Heart left ventricle (tissue), 16 donors: ENCODE measurements at regions not wholly inside any gene's neighbourhood (a gene's known extent, or its start where the extent isn't known, plus 50 kb on each side); places are given as distances from the start of the nearest gene placed in this dataset.

Source experiments
- ATAC-seq, 4 donors: fragments of 200-7000 bp; cut with Tn5 transposase; one replicate each; pipeline ENCODE4 v1.9.1; 2020 to 2022; ENCODE audit warnings: moderate library complexity in 4 of 4, mild to moderate bottlenecking in 3 of 4, moderate number of reproducible peaks in 1 of 4
- DNase-seq, 5 donors: peaks; one replicate each; pipeline ENCODE4 v3.0.0-alpha.2; 2020
- H3K27ac ChIP-seq, 12 donors: fragments of 200-600 bp; sonication (generic) in 4 of 12; one replicate each; pipeline versions ENCODE4 v1.5.0 to v1.8.0; 2016 to 2022; ENCODE audit warnings: mild to moderate bottlenecking in 2 of 12
- H3K27me3 ChIP-seq, 9 donors: fragments of 200-600 bp; sonication (generic) in 2 of 9; one replicate each; pipeline versions ENCODE4 v1.5.1 to v1.8.0; 2016 to 2022; ENCODE audit warnings: mild to moderate bottlenecking in 3 of 9
- H3K36me3 ChIP-seq, 9 donors: fragments of 200-600 bp; sonication (generic) in 2 of 9; one replicate each; pipeline versions ENCODE4 v1.5.0 to v1.8.0; 2018 to 2022; ENCODE audit warnings: mild to moderate bottlenecking in 2 of 9
- H3K4me1 ChIP-seq, 12 donors: fragments of 200-600 bp; sonication (generic) in 4 of 12; one replicate each; pipeline versions ENCODE4 v1.5.0 to v1.8.0; 2016 to 2022; ENCODE audit warnings: mild to moderate bottlenecking in 3 of 12
- H3K4me3 ChIP-seq, 12 donors: fragments of 200-600 bp; sonication (generic) in 4 of 12; one replicate each; pipeline versions ENCODE4 v1.5.0 to v1.8.0; 2017 to 2022; ENCODE audit warnings: mild to moderate bottlenecking in 9 of 12, moderate library complexity in 4 of 12
- H3K9me3 ChIP-seq, 12 donors: fragments of 200-600 bp; sonication (generic) in 4 of 12; one replicate each; pipeline versions ENCODE4 v1.5.0 to v1.8.0; 2016 to 2022; ENCODE audit warnings: mild to moderate bottlenecking in 1 of 12
- POLR2A ChIP-seq, 2 donors: fragments of 450-650 bp; IDR thresholded peaks; one replicate each; pipeline ENCODE4 v1.6.1; 2017; ENCODE audit warnings: antibody characterized with exemption in 2 of 2, mild to moderate bottlenecking in 2 of 2, moderate library complexity in 2 of 2
- WGBS, 4 donors: extraction: QIAGEN DNeasy Blood & Tissue Kit in 2 of 4; methylation state at CpG; one replicate each; pipeline versions ENCODE4 v1.1.5 to v1.1.7; 2013 to 2018; 5-methylcytosine and 5-hydroxymethylcytosine counted together
- intact Hi-C, 10 donors: fragments of 100-400 bp; cut with DNase I; formaldehyde crosslinking; loops; one replicate each; pipeline versions ENCODE4 v1.11.1 to v1.14.2; 2022
- TF ChIP-seq, protein P1 (sequence below), 12 donors: fragments of 200-600 bp; sonication (generic) in 4 of 12; IDR thresholded peaks; one replicate each; pipeline versions ENCODE4 v1.5.0 to v1.8.0; 2018 to 2022; ENCODE audit warnings: antibody characterized with exemption in 12 of 12, mild to moderate bottlenecking in 5 of 12
- donor health status: ischemic (EF 13 %, LVEDD 7.1; RV severe dilation, severe dysfunction).
- donor health status: healthy with polysubstance abuse.
- donor health status: DM: no; HTN: yes; CAD: no.
- donor health status: DM: no; HTN: no; CAD: no.
- donor health status: ischemic (EF 25% LVEDD 6.9; RV normal size, moderate dysfunction).
- donor health status: ischemic (EF 25% LVEDD 5.7; RV mildly dilated, moderate dysfunction).
- donor health status: healthy.
- donor health status: DM: yes; HTN: yes; CAD: no.
- donor health status: ischemic (EF 35%, LVEDD 5.7; RV mildly dilated, moderate dysfunction).
- donor health status: nonischemic (EF 11% LVEDD 7.7; RV severe dilation, severe dysfunction).
- donor health status: DM: yes; HTN: yes; CAD: no.
- donor health status: PGD.
- donor health status: ischemic (EF 29% LVEDD 5.4; RV normal size, mild dysfunction).
- donor health status: nonischemic (EF 23%, LVEDD 6.1; RV moderate dilation, normal function).

DNA sequence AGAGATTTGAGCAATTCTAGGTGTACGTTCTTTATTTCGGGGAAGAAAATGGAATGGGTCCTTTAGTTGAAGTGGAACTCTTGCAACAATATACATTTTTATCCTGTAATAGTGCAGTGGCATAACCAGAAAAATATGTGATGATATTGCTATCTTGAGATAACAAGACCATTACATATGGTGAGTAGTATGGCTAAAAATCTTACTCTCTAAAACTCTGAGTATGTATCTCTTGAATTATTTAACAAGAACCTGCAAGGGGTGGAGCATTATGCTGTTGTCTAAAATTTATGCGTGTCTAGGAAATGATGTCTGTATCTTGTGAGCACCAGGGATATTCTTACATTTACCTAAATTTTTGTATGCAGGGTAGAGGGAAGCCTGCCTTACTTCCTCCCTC is 68.4 kb upstream of the SLC4A10 start:
- Histone ChIP-seq H3K9me3 (no peaks in the 10 kb centered on the region), H3K27ac (no peak overlapping the region), H3K27me3 (no peaks in the 10 kb centered on the region), H3K36me3 (no peaks in the 10 kb centered on the region), H3K4me3 (no peak overlapping the region), H3K4me1 (no peaks in the 10 kb centered on the region)
- 78 to 85% (median 84%) methylated on average over 3 of the region's 3 CpGs for WGBS, 4 donors
- TF ChIP-seq, protein P1, sequence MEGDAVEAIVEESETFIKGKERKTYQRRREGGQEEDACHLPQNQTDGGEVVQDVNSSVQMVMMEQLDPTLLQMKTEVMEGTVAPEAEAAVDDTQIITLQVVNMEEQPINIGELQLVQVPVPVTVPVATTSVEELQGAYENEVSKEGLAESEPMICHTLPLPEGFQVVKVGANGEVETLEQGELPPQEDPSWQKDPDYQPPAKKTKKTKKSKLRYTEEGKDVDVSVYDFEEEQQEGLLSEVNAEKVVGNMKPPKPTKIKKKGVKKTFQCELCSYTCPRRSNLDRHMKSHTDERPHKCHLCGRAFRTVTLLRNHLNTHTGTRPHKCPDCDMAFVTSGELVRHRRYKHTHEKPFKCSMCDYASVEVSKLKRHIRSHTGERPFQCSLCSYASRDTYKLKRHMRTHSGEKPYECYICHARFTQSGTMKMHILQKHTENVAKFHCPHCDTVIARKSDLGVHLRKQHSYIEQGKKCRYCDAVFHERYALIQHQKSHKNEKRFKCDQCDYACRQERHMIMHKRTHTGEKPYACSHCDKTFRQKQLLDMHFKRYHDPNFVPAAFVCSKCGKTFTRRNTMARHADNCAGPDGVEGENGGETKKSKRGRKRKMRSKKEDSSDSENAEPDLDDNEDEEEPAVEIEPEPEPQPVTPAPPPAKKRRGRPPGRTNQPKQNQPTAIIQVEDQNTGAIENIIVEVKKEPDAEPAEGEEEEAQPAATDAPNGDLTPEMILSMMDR (IDR thresholded peaks at IDR 0.05) = no peak
- TF ChIP-seq POLR2A (IDR thresholded peaks at IDR 0.05) = no peak
- intact Hi-C loops = no loop called here
- no peak for ATAC-seq
- DNase-seq = no peak

DNA sequence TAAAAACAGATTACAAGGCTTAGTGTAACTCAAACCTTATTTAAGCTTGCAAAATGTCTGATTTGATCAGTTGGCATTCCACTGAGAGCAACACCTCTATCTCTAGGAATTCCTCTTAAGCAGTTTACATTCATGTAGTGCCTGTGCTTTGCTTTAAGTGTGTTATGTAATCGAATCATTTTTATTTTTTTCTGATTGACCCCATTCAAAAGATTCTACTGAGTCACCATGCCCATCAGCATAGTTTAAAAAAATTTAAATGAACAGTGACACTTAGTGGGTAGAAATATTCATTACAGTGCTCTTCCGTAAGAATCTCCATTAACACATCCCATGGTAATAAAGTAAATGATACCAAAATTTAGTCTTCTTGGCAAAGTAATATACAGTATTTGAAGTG is 67.8 kb upstream of the SLC4A10 start:
- TF ChIP-seq POLR2A (IDR thresholded peaks at IDR 0.05) = no peak
- TF ChIP-seq, protein P1 (IDR thresholded peaks at IDR 0.05) = peak in 1 of 12 donors; percentile 7
- Histone ChIP-seq H3K9me3 (no peaks in the 10 kb centered on the region), H3K36me3 (no peaks in the 10 kb centered on the region), H3K4me1 (no peaks in the 10 kb centered on the region), H3K27me3 (no peaks in the 10 kb centered on the region), H3K27ac (no peak overlapping the region), H3K4me3 (no peak overlapping the region)
- ATAC-seq (no peak), DNase-seq (no peak)
- 58 to 69% (median 67%) methylated on average over 2 of the region's 2 CpGs for WGBS, 4 donors
- intact Hi-C loops = no loop called here

DNA sequence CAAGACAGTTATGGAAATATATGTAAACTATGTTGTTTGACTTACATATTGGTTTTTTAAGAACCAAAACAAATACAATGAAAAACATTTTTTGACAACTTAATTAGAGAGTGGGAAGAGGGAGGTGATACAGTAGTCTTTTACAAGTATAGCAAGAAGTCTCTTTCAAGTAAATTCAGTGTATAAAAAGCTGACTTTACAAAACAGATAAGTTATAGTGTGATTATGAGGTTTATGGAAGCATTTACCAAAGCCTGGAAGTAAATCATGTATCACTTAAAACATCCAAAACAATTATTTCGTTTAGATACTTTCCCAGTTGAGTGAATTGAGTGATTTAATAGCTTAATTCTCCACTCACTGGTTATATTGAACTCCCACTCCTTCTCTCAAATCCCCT is 66.7 kb upstream of the SLC4A10 start:
- no peak overlapping the region for H3K4me3 ChIP-seq
- H3K4me1 ChIP-seq = no peaks in the 10 kb centered on the region
- DNase-seq (no peak), ATAC-seq (no peak)
- TF ChIP-seq, protein P1 (IDR thresholded peaks at IDR 0.05) = no peak
- TF ChIP-seq POLR2A (IDR thresholded peaks at IDR 0.05) = no peak
- intact Hi-C loops = no loop called here
- H3K27ac ChIP-seq = no peak overlapping the region
- H3K36me3 ChIP-seq = no peaks in the 10 kb centered on the region
- peaks cover 0 to 2% (median 0%) of the 10 kb centered on the region in 12 donors for H3K9me3 ChIP-seq
- WGBS, 4 donors = 31 to 53% (median 50%) methylated on average over 1 of the region's 1 CpG
- H3K27me3 ChIP-seq = no peaks in the 10 kb centered on the region

DNA sequence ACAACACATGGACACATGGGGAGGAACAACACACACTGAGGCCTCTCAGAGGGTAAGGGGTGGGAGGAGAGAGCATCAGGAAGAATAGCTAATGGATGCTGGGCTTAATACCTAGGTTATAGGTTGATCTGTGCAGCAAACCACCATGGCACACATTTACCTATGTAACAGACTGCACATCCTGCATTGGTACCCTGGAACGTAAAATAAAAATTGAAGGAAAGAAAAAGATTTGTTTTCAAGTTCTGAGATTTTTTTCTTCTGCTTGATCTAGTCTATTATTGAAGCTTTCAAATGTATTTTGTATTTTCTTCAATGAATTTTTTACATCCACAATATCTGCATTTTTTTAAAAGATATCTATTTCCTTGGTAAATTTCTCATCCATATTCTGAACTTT is 59.3 kb upstream of the SLC4A10 start:
- H3K4me1 ChIP-seq = no peaks in the 10 kb centered on the region
- intact Hi-C loops = no loop called here
- DNase-seq = no peak
- ATAC-seq = no peak
- H3K27me3 ChIP-seq = no peaks in the 10 kb centered on the region
- TF ChIP-seq, protein P1 (IDR thresholded peaks at IDR 0.05) = no peak
- no peak for TF ChIP-seq POLR2A (IDR thresholded peaks at IDR 0.05)
- no peak overlapping the region for H3K27ac ChIP-seq
- H3K36me3 ChIP-seq = no peaks in the 10 kb centered on the region
- WGBS, 4 donors = 88 to 98% (median 93%) methylated on average over 1 of the region's 1 CpG
- H3K9me3 ChIP-seq = peaks cover 0 to 30% (median 13%) of the 10 kb centered on the region in 12 donors
- H3K4me3 ChIP-seq = no peak overlapping the region
